ENCODE measurements at regions not wholly inside any gene's neighbourhood (a gene's known extent, or its start where the extent isn't known, plus 50 kb on each side); places are given as distances from the start of the nearest gene placed in this dataset.

- no peaks in the 10 kb centered on the region for H3K36me3 Mint-ChIP-seq (ENCODE audit: unreplicated experiment)
- H3K4me3 Mint-ChIP-seq (ENCODE audit: unreplicated experiment), result no peak overlapping the region
- no peak overlapping the region for H3K27ac Mint-ChIP-seq (ENCODE audit: unreplicated experiment)
Observed at GRCh38 chr7:118720632-118721031, 496.1 kb downstream of the ANKRD7 start.

DNA sequence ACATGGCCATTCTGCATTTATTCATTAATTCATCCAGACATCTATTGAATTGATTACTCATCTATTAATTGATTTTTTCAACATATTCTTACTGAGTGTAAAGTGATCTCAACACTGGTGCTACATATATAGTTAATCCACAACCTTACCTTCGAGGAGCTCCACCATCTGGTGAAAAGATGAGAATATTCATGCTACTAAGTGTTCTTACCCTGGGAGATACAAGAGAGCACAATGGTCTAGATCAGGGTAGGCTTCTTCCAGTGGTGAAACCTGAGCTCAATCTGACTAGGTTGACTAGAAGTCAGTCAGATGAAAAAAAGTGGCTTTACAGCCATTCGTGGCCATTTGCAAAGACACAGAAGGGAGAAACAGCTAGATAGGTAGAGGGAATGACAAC is 507.4 kb downstream of the ANKRD7 start:
- no peak overlapping the region for H3K27ac Mint-ChIP-seq (ENCODE audit: unreplicated experiment)
- peaks cover 2% of the 10 kb centered on the region for H3K9me3 Mint-ChIP-seq (ENCODE audit: unreplicated experiment)
- no peak overlapping the region for H3K4me3 Mint-ChIP-seq (ENCODE audit: unreplicated experiment)
- H3K4me1 Mint-ChIP-seq (ENCODE audit: low read depth, unreplicated experiment), result peaks cover 1% of the 10 kb centered on the region
- H3K36me3 Mint-ChIP-seq (ENCODE audit: unreplicated experiment), result no peaks in the 10 kb centered on the region
- H3K27me3 Mint-ChIP-seq (ENCODE audit: unreplicated experiment), result no peaks in the 10 kb centered on the region
- no peak for DNase-seq
- TF ChIP-seq CTCF (IDR thresholded peaks at IDR 0.05; ENCODE audit: partially characterized antibody, unreplicated experiment), result no peak

More at GRCh38 chr7:118720632-118721031, 496.1 kb downstream of the ANKRD7 start:
- no peaks in the 10 kb centered on the region for H3K9me3 Mint-ChIP-seq (ENCODE audit: unreplicated experiment)
- DNase-seq, result no peak
- TF ChIP-seq CTCF (IDR thresholded peaks at IDR 0.05; ENCODE audit: partially characterized antibody, unreplicated experiment), result no peak
- H3K27me3 Mint-ChIP-seq (ENCODE audit: unreplicated experiment), result no peaks in the 10 kb centered on the region
- no peaks in the 10 kb centered on the region for H3K4me1 Mint-ChIP-seq (ENCODE audit: low read depth, unreplicated experiment)

DNA sequence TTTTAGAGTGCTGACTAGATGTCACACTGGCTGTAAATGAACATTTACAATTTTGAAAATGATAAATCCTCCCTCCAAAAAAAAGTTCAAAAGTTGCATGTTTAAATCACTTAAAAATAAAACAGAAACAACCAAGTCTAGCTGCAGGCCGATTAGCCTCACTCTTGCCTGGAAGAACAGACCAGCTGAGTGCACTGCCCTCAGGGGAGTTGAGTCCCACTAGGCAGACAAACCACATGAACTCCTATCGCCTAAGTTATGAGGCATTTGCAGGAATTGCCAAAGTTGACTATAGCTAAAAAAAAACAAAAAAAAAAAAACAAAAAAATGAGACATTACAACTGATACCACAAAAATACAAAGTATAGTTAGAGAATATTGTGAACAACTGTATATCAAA is 510.0 kb downstream of the ANKRD7 start:
- H3K27me3 Mint-ChIP-seq (ENCODE audit: unreplicated experiment), result no peaks in the 10 kb centered on the region
- no peak overlapping the region for H3K4me3 Mint-ChIP-seq (ENCODE audit: unreplicated experiment)
- H3K9me3 Mint-ChIP-seq (ENCODE audit: unreplicated experiment), result peaks cover 2% of the 10 kb centered on the region
- TF ChIP-seq CTCF (IDR thresholded peaks at IDR 0.05; ENCODE audit: partially characterized antibody, unreplicated experiment), result no peak
- H3K4me1 Mint-ChIP-seq (ENCODE audit: low read depth, unreplicated experiment), result peaks cover 1% of the 10 kb centered on the region
- peak; percentile 47 for DNase-seq
- H3K36me3 Mint-ChIP-seq (ENCODE audit: unreplicated experiment), result no peaks in the 10 kb centered on the region
- H3K27ac Mint-ChIP-seq (ENCODE audit: unreplicated experiment), result no peak overlapping the region

DNA sequence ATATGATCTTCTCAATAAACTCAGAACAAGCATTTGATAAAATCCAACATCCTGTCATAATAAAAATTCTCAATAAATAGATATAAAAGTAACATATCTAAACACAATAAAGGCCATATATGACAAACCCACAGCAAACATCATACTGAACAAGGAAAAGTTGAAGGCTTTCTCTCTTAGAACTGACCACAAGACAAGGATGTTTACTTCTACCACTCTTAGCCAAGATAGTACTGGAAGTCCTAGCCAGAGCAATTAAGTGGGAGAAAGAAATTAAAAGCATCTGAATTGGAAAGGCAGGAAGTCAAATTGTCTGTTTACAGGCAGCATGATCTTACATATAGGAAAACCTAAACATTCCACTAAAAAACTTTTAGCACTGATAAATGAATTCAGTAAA is 510.9 kb downstream of the ANKRD7 start:
- no peak for DNase-seq
- Mint-ChIP-seq H3K4me3 (ENCODE audit: unreplicated experiment) (no peak overlapping the region), H3K27me3 (ENCODE audit: unreplicated experiment) (no peaks in the 10 kb centered on the region), H3K36me3 (ENCODE audit: unreplicated experiment) (no peaks in the 10 kb centered on the region), H3K27ac (ENCODE audit: unreplicated experiment) (no peak overlapping the region), H3K9me3 (ENCODE audit: unreplicated experiment) (peaks cover 2% of the 10 kb centered on the region), H3K4me1 (ENCODE audit: low read depth, unreplicated experiment) (peaks cover 1% of the 10 kb centered on the region)
- no peak for TF ChIP-seq CTCF (IDR thresholded peaks at IDR 0.05; ENCODE audit: partially characterized antibody, unreplicated experiment)

DNA sequence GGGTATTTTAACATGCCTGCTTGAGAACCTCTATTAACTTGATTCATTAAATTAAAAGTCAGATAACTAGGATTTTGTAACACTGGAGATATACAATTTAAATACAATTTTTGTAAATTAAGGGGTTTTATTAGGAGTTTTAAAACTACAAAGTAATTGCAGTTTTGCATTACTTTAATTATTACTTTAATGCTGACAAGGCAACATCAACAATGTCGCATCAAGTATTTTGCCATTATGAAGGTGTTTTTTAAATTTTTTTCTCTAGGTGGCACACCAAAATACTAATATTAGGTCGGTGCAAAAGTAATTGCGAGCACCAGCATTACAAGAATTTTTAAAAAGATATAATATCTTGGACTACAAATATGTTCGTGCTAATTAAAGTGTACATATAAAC is 513.4 kb downstream of the ANKRD7 start:
- no peak for DNase-seq
- Mint-ChIP-seq H3K27ac (ENCODE audit: unreplicated experiment) (no peak overlapping the region), H3K4me1 (ENCODE audit: low read depth, unreplicated experiment) (peaks cover 1% of the 10 kb centered on the region), H3K4me3 (ENCODE audit: unreplicated experiment) (no peak overlapping the region), H3K9me3 (ENCODE audit: unreplicated experiment) (no peaks in the 10 kb centered on the region), H3K36me3 (ENCODE audit: unreplicated experiment) (no peaks in the 10 kb centered on the region), H3K27me3 (ENCODE audit: unreplicated experiment) (no peaks in the 10 kb centered on the region)
- TF ChIP-seq CTCF (IDR thresholded peaks at IDR 0.05; ENCODE audit: partially characterized antibody, unreplicated experiment), result no peak

Measured in glutamatergic neuron (in vitro differentiated cells).